Chondrocyte (in vitro differentiated cells): ENCODE measurements at regions not wholly inside any gene's neighbourhood (a gene's known extent, or its start where the extent isn't known, plus 50 kb on each side); places are given as distances from the start of the nearest gene placed in this dataset.

Experiments
- DNase-seq: peaks from one replicate; pipeline ENCODE4 v3.0.0; 2021; ENCODE audit warnings: mixed read lengths, low spot score
- H3K27ac Mint-ChIP-seq: one replicate; pipeline ENCODE4 v1.8.0; 2021; ENCODE audit warnings: mild to moderate bottlenecking, moderate library complexity, mixed read lengths; ENCODE audit not compliant: unreplicated experiment
- H3K27me3 Mint-ChIP-seq: 2 replicates; pipeline ENCODE4 v1.8.0; 2021; ENCODE audit warnings: low read depth, mixed read lengths
- H3K36me3 Mint-ChIP-seq: 2 replicates; pipeline ENCODE4 v1.8.0; 2021; ENCODE audit warnings: low read depth, mixed read lengths
- H3K4me1 Mint-ChIP-seq: 2 replicates; pipeline ENCODE4 v1.8.0; 2021; ENCODE audit warnings: low read depth, mild to moderate bottlenecking, mixed read lengths
- H3K4me3 Mint-ChIP-seq: one replicate; pipeline ENCODE4 v1.8.0; 2021; ENCODE audit warnings: mild to moderate bottlenecking, moderate library complexity, mixed read lengths; ENCODE audit not compliant: unreplicated experiment
- H3K9me3 Mint-ChIP-seq: 2 replicates; pipeline ENCODE4 v1.8.0; 2021; ENCODE audit warnings: low read depth, mixed read lengths
- CTCF ChIP-seq: fragments of 200-600 bp; sonication (generic); IDR thresholded peaks from 2 replicates; pipeline ENCODE4 v1.5.0; 2021; ENCODE audit warnings: antibody characterized with exemption, mild to moderate bottlenecking, moderate library complexity

GRCh38 chr6:76397966-76398365, 325.5 kb upstream of the IMPG1 start:
- Mint-ChIP-seq H3K4me3 (no peak overlapping the region), H3K27ac (no peak overlapping the region), H3K27me3 (peaks cover 4% of the 10 kb centered on the region), H3K4me1 (no peaks in the 10 kb centered on the region), H3K36me3 (no peaks in the 10 kb centered on the region), H3K9me3 (peaks cover 4% of the 10 kb centered on the region)
- no peak for DNase-seq
- TF ChIP-seq CTCF: no peak

GRCh38 chr6:76382201-76382600, 309.7 kb upstream of the IMPG1 start:
- H3K4me1 Mint-ChIP-seq: no peaks in the 10 kb centered on the region
- no peaks in the 10 kb centered on the region for H3K36me3 Mint-ChIP-seq
- peaks cover 18% of the 10 kb centered on the region for H3K9me3 Mint-ChIP-seq
- DNase-seq: no peak
- no peak overlapping the region for H3K27ac Mint-ChIP-seq
- H3K27me3 Mint-ChIP-seq: no peaks in the 10 kb centered on the region
- H3K4me3 Mint-ChIP-seq: no peak overlapping the region
- TF ChIP-seq CTCF: no peak

GRCh38 chr6:76381612-76382011, 309.1 kb upstream of the IMPG1 start:
- H3K4me1 Mint-ChIP-seq: no peaks in the 10 kb centered on the region
- H3K9me3 Mint-ChIP-seq: peaks cover 22% of the 10 kb centered on the region
- H3K27ac Mint-ChIP-seq: no peak overlapping the region
- no peak for DNase-seq
- no peaks in the 10 kb centered on the region for H3K27me3 Mint-ChIP-seq
- H3K4me3 Mint-ChIP-seq: no peak overlapping the region
- no peaks in the 10 kb centered on the region for H3K36me3 Mint-ChIP-seq
- no peak for TF ChIP-seq CTCF

- Mint-ChIP-seq H3K9me3 (no peaks in the 10 kb centered on the region), H3K36me3 (no peaks in the 10 kb centered on the region), H3K4me3 (no peak overlapping the region), H3K27ac (no peak overlapping the region), H3K4me1 (no peaks in the 10 kb centered on the region), H3K27me3 (peaks cover 10% of the 10 kb centered on the region)
- TF ChIP-seq CTCF: peak; percentile 50
- DNase-seq: no peak
These were observed 278.8 kb upstream of the IMPG1 start for GRCh38 chr6:76351275-76351674.

- Mint-ChIP-seq H3K9me3 (no peaks in the 10 kb centered on the region), H3K27ac (no peak overlapping the region), H3K4me3 (no peak overlapping the region), H3K4me1 (no peaks in the 10 kb centered on the region), H3K27me3 (peaks cover 5% of the 10 kb centered on the region), H3K36me3 (no peaks in the 10 kb centered on the region)
- no peak for TF ChIP-seq CTCF
- no peak for DNase-seq
These were observed 275.1 kb upstream of the IMPG1 start for GRCh38 chr6:76347539-76347938.
